Keratinocyte (primary cell): ENCODE measurements at regions not wholly inside any gene's neighbourhood (a gene's known extent, or its start where the extent isn't known, plus 50 kb on each side); places are given as distances from the start of the nearest gene placed in this dataset.

Source experiments
- DNase-seq: peaks from one replicate; pipeline ENCODE4 v3.0.0-alpha.2; 2011; ENCODE audit warnings: low read depth, missing footprints, low spot score
- FAIRE-seq: peaks from 2 replicates; lab custom pipeline; 2011; peaks lifted over from hg19 to GRCh38; lab: Jason Lieb, UNC
- H2AFZ ChIP-seq: 2 replicates; pipeline ENCODE4 v1.6.0; 2012; ENCODE audit warnings: low read length, control low read depth, inconsistent platforms; ENCODE audit not compliant: control insufficient read depth
- H3K27ac ChIP-seq: 2 replicates; pipeline ENCODE4 v1.5.1; 2011; ENCODE audit warnings: low read length; ENCODE audit not compliant: control insufficient read depth, insufficient read depth
- H3K27me3 ChIP-seq: 3 replicates; pipeline ENCODE4 v1.6.0; 2011; ENCODE audit warnings: low read length; ENCODE audit not compliant: control insufficient read depth, insufficient read depth; ENCODE audit errors: extremely low read depth
- H3K36me3 ChIP-seq, 2 experiments: 2 replicates in 1 of 2; 3 replicates in 1 of 2; pipeline ENCODE4 v1.5.1; 2011; ENCODE audit warnings: low read length in 2 of 2, mild to moderate bottlenecking in 1 of 2; ENCODE audit not compliant: control insufficient read depth in 2 of 2, insufficient read depth in 2 of 2; ENCODE audit errors: extremely low read depth in 1 of 2
- H3K4me1 ChIP-seq: 3 replicates; pipeline ENCODE4 v1.5.1; 2011; ENCODE audit warnings: low read length; ENCODE audit not compliant: control insufficient read depth, insufficient read depth; ENCODE audit errors: extremely low read depth
- H3K4me2 ChIP-seq: 3 replicates; pipeline ENCODE4 v1.6.0; 2011; ENCODE audit warnings: low read depth, low read length; ENCODE audit not compliant: control insufficient read depth, insufficient read depth; ENCODE audit errors: extremely low read depth
- H3K4me3 ChIP-seq, 3 experiments: fragments of 200-600 bp in 1 of 3; sonication (generic) in 1 of 3; 2 replicates in 2 of 3; 3 replicates in 1 of 3; pipeline ENCODE4 v1.5.1; 2011 to 2016; ENCODE audit warnings: low read length in 3 of 3, mild to moderate bottlenecking in 3 of 3, control low read depth in 2 of 3, inconsistent platforms in 1 of 3, low read depth in 1 of 3, mixed read lengths in 1 of 3, mixed run types in 1 of 3, moderate library complexity in 1 of 3; ENCODE audit not compliant: control insufficient read depth in 2 of 3, insufficient read depth in 2 of 3; ENCODE audit errors: extremely low read depth in 1 of 3
- H3K79me2 ChIP-seq: 2 replicates; pipeline ENCODE4 v1.6.0; 2012; ENCODE audit warnings: low read length; ENCODE audit not compliant: control insufficient read depth, insufficient read depth
- H3K9ac ChIP-seq: 3 replicates; pipeline ENCODE4 v1.6.0; 2011; ENCODE audit warnings: low read length; ENCODE audit not compliant: control insufficient read depth, insufficient read depth; ENCODE audit errors: extremely low read depth
- H3K9me1 ChIP-seq: 3 replicates; pipeline ENCODE4 v1.6.0; 2011; ENCODE audit warnings: low read length; ENCODE audit not compliant: control insufficient read depth, insufficient read depth; ENCODE audit errors: extremely low read depth
- H3K9me3 ChIP-seq: 2 replicates; pipeline ENCODE4 v1.5.1; 2012; ENCODE audit warnings: low read depth, low read length; ENCODE audit not compliant: control insufficient read depth
- H4K20me1 ChIP-seq: 3 replicates; pipeline ENCODE4 v1.6.0; 2011; ENCODE audit warnings: low read length; ENCODE audit not compliant: control insufficient read depth, insufficient read depth; ENCODE audit errors: extremely low read depth
- EZH2 ChIP-seq: IDR thresholded peaks from one replicate; pipeline ENCODE4 v1.6.1; 2012; ENCODE audit warnings: inconsistent platforms, mild to moderate bottlenecking, low read length, moderate library complexity
- dilution Hi-C: fragments of 300-500 bp; cut with MboI; formaldehyde crosslinking; loops from one replicate; pipeline ENCODE4 v1.7.0; 2020; ENCODE audit warnings: low sequenced_read_pairs; ENCODE audit not compliant: extremely low pct_ligation_motif_present
- TF ChIP-seq, protein P1 (sequence below), 3 experiments: IDR thresholded peaks in 1 of 3; conservative IDR thresholded peaks in 1 of 3; optimal IDR thresholded peaks in 1 of 3; 2 replicates in 2 of 3; 3 replicates in 1 of 3; pipeline versions ENCODE3 to v1.5.1; 2011; ENCODE audit warnings: low read length in 3 of 3, mild to moderate bottlenecking in 3 of 3, moderate library complexity in 2 of 3, control low read depth in 1 of 3, inconsistent platforms in 1 of 3; ENCODE audit not compliant: insufficient read depth in 2 of 3; ENCODE audit errors: extremely low read depth in 1 of 3

DNA sequence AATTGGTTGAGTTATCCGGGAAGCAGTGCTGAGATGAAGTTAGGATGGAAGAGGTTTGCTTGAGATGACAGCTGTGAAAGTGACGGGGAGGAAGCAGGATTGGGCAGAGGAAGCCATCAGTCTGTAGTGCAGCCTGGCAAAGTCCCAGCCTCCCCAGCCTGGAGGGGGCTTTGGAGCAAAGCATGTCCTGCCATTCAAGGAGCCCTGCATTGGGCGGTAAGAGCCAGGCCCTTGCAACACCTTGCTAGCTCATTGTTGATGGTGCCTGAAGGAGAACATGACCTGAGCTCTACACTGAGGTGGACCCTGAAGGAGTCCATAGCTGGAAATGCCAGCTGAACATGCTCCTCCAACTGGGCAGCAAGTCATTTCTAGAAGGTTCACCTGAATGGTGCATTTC, 228.9 kb downstream of the ACKR3 start:
- Histone ChIP-seq H3K4me2 (no peak overlapping the region), H3K9me1 (no peaks in the 10 kb centered on the region), H4K20me1 (no peaks in the 10 kb centered on the region), H3K27me3 (no peaks in the 10 kb centered on the region), H3K4me3 (no peak overlapping the region), H3K4me1 (no peaks in the 10 kb centered on the region), H3K9me3 (no peaks in the 10 kb centered on the region), H3K36me3 (no peaks in the 10 kb centered on the region), H3K27ac (no peak overlapping the region), H3K79me2 (no peaks in the 10 kb centered on the region), H2AFZ (no peak overlapping the region), H3K9ac (no peak overlapping the region)
- DNase-seq (no peak), FAIRE-seq (no peak)
- no peak for TF ChIP-seq EZH2
- TF ChIP-seq, protein P1, sequence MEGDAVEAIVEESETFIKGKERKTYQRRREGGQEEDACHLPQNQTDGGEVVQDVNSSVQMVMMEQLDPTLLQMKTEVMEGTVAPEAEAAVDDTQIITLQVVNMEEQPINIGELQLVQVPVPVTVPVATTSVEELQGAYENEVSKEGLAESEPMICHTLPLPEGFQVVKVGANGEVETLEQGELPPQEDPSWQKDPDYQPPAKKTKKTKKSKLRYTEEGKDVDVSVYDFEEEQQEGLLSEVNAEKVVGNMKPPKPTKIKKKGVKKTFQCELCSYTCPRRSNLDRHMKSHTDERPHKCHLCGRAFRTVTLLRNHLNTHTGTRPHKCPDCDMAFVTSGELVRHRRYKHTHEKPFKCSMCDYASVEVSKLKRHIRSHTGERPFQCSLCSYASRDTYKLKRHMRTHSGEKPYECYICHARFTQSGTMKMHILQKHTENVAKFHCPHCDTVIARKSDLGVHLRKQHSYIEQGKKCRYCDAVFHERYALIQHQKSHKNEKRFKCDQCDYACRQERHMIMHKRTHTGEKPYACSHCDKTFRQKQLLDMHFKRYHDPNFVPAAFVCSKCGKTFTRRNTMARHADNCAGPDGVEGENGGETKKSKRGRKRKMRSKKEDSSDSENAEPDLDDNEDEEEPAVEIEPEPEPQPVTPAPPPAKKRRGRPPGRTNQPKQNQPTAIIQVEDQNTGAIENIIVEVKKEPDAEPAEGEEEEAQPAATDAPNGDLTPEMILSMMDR (optimal IDR thresholded peaks at IDR 0.05 in 1 of 3, IDR thresholded peaks at IDR 0.05 in 1 of 3, conservative IDR thresholded peaks at IDR 0.05 in 1 of 3; ENCODE audit: extremely low read depth in 1 of 3, insufficient read depth in 2 of 3, low read length in 3 of 3) = no peak
- dilution Hi-C loops = no loop called here

GRCh38 chr2:236799391-236800026, 229.9 kb downstream of the ACKR3 start:
- no peaks in the 10 kb centered on the region for H3K36me3 ChIP-seq
- H3K9me3 ChIP-seq = no peaks in the 10 kb centered on the region
- no peak overlapping the region for H3K27ac ChIP-seq
- H3K79me2 ChIP-seq = no peaks in the 10 kb centered on the region
- no peak overlapping the region for H2AFZ ChIP-seq
- DNase-seq (no peak), FAIRE-seq (no peak)
- no peak overlapping the region for H3K4me2 ChIP-seq
- no peak overlapping the region for H3K4me3 ChIP-seq
- no peaks in the 10 kb centered on the region for H3K9me1 ChIP-seq
- H3K4me1 ChIP-seq = no peaks in the 10 kb centered on the region
- no peak for TF ChIP-seq EZH2
- TF ChIP-seq, protein P1 (optimal IDR thresholded peaks at IDR 0.05 in 1 of 3, IDR thresholded peaks at IDR 0.05 in 1 of 3, conservative IDR thresholded peaks at IDR 0.05 in 1 of 3; ENCODE audit: extremely low read depth in 1 of 3, insufficient read depth in 2 of 3, low read length in 3 of 3) = no peak
- H4K20me1 ChIP-seq = no peaks in the 10 kb centered on the region
- dilution Hi-C loops = no loop called here
- H3K9ac ChIP-seq = no peak overlapping the region
- H3K27me3 ChIP-seq = no peaks in the 10 kb centered on the region
